GM12864 (cell line): ENCODE measurements at regions not wholly inside any gene's neighbourhood (a gene's known extent, or its start where the extent isn't known, plus 50 kb on each side); places are given as distances from the start of the nearest gene placed in this dataset.

ENCODE experiments used
- DNase-seq: peaks from one replicate; pipeline ENCODE4 v3.0.0-alpha.2; 2011; ENCODE audit warnings: low read depth
- H3K4me3 ChIP-seq: 2 replicates; pipeline ENCODE4 v1.5.1; 2011; ENCODE audit warnings: mild to moderate bottlenecking, low read depth, low read length, control low read depth
- TF ChIP-seq, protein P1 (sequence below): IDR thresholded peaks from 2 replicates; pipeline ENCODE4 v1.5.1; 2011; ENCODE audit warnings: low read depth, mild to moderate bottlenecking, moderate library complexity, low read length, control low read depth, inconsistent platforms; ENCODE audit errors: missing control alignments

GRCh38 chr10:59524348-59524747 lies 162.0 kb upstream of the FAM13C start:
- TF ChIP-seq, protein P1, sequence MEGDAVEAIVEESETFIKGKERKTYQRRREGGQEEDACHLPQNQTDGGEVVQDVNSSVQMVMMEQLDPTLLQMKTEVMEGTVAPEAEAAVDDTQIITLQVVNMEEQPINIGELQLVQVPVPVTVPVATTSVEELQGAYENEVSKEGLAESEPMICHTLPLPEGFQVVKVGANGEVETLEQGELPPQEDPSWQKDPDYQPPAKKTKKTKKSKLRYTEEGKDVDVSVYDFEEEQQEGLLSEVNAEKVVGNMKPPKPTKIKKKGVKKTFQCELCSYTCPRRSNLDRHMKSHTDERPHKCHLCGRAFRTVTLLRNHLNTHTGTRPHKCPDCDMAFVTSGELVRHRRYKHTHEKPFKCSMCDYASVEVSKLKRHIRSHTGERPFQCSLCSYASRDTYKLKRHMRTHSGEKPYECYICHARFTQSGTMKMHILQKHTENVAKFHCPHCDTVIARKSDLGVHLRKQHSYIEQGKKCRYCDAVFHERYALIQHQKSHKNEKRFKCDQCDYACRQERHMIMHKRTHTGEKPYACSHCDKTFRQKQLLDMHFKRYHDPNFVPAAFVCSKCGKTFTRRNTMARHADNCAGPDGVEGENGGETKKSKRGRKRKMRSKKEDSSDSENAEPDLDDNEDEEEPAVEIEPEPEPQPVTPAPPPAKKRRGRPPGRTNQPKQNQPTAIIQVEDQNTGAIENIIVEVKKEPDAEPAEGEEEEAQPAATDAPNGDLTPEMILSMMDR = no peak
- no peak overlapping the region for H3K4me3 ChIP-seq
- DNase-seq = no peak

DNA sequence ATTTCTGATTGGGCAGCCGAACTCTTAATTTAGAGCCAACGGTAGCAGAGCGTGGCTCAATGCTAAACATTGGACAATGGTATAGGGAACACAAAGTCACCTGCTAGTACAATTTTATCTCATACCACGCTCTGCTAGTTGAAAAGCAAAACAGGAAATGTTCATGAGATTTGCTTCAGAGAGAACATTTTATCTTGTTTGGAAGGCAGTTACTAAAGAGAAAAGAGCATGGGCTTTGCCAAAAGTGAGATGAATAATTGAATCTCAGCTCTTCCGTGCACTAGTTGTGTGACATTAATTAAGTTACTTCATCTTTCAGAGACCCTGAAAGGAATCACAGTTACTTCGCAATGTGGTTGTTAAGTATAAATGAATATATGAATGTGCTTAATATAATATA lies 161.5 kb upstream of the FAM13C start:
- no peak overlapping the region for H3K4me3 ChIP-seq
- no peak for DNase-seq
- TF ChIP-seq, protein P1 = no peak

- DNase-seq = no peak
- H3K4me3 ChIP-seq = no peak overlapping the region
- TF ChIP-seq, protein P1 = no peak
Observed at GRCh38 chr10:59517996-59518395, 155.6 kb upstream of the FAM13C start.

DNA sequence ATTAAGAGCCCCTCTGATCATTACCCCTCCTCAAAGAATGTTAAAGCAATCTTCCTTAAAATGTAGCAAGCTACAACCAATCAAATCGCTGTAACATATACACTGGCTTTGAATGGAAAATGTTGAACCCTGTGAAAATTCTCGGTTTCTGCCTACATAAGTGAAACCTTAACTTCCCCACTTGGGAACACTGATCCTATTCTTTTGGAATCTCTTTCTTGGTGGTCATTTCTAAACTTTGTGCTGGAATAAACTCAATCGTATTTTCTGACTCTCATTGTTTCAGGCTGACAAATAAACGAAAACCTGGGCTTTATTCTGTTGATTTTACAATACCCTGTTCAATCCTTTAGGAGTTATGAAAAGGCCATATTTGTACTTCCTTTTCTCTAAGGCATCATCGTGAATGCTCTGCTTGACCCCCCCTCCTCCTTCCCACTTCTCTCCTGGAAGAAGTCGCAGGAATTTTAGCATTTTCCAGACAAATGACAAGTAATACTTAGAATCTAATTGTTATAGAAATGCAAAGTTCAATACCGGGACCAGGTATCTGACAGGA lies 155.1 kb upstream of the FAM13C start:
- DNase-seq = no peak
- TF ChIP-seq, protein P1 = no peak
- no peak overlapping the region for H3K4me3 ChIP-seq

- TF ChIP-seq, protein P1 = no peak
- no peak for DNase-seq
- no peak overlapping the region for H3K4me3 ChIP-seq
Observed at GRCh38 chr10:59513558-59513957, 151.2 kb upstream of the FAM13C start.

DNA sequence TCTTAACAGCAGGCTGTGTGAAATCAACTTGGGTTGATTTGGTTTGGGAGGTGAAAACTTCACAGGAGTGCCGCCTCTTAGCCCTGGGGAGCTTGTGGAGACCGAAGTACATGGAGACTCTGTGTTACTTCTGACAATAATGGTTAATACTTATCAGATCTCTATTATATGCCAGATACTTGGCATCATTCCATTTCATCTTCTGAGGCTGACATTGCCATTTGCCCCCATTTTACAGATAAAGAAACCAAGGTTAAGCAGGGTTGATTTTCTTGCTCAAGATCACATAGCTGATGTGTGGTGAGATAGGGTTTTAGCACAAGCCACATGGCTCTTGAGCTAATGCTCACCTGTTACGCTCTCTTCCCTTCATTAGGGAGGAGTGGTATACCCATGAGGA lies 150.6 kb upstream of the FAM13C start:
- H3K4me3 ChIP-seq = no peak overlapping the region
- TF ChIP-seq, protein P1 = no peak
- no peak for DNase-seq

DNA sequence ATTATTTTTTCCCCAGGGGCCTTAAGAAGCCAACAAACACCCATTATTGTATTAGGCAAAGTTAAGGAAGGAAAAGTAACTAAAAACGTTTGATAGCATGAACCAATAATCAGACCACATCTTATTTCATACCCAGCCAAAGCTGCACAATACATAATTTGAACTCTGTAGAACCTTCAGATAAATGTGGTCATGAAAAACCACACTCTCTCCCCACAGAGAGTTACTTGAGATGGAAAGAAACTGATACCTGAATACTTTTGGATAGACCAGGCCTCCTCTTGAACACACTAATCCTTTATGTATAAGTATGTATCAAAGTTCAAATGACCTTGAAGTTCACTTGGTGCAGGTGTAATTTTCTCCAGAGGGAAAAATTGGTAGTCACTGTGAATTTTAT lies 146.6 kb upstream of the FAM13C start:
- no peak for DNase-seq
- no peak overlapping the region for H3K4me3 ChIP-seq
- TF ChIP-seq, protein P1 = no peak
